ENCODE measurements at regions not wholly inside any gene's neighbourhood (a gene's known extent, or its start where the extent isn't known, plus 50 kb on each side); places are given as distances from the start of the nearest gene placed in this dataset.

DNA sequence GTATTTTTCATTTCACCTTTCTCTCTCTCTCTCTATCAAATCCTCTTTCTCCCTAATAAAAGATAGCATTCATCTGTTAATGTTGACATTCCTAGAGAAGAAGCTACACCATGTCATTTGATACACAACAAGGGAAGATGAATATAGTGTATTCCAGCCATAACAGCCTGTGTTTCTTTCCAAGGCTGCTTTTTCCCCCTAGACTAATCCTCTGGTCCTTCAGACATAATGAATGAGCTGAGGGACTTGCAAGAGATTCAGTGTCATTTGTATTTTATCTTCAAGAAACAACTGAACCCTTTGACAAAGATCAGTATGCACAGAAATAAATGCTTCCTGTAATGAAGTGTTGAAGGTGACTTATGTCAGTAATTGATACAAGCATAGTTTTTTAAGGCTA is 284.0 kb upstream of the NXPH2 start:
- no peaks in the 10 kb centered on the region for H3K27me3 Mint-ChIP-seq (ENCODE audit: unreplicated experiment)
- H3K9me3 Mint-ChIP-seq (ENCODE audit: unreplicated experiment), result no peaks in the 10 kb centered on the region
- no peak overlapping the region for H3K27ac Mint-ChIP-seq (ENCODE audit: unreplicated experiment)
- H3K4me1 Mint-ChIP-seq (ENCODE audit: low read depth, unreplicated experiment), result peaks cover 10% of the 10 kb centered on the region
- no peak for DNase-seq
- TF ChIP-seq, protein P1, sequence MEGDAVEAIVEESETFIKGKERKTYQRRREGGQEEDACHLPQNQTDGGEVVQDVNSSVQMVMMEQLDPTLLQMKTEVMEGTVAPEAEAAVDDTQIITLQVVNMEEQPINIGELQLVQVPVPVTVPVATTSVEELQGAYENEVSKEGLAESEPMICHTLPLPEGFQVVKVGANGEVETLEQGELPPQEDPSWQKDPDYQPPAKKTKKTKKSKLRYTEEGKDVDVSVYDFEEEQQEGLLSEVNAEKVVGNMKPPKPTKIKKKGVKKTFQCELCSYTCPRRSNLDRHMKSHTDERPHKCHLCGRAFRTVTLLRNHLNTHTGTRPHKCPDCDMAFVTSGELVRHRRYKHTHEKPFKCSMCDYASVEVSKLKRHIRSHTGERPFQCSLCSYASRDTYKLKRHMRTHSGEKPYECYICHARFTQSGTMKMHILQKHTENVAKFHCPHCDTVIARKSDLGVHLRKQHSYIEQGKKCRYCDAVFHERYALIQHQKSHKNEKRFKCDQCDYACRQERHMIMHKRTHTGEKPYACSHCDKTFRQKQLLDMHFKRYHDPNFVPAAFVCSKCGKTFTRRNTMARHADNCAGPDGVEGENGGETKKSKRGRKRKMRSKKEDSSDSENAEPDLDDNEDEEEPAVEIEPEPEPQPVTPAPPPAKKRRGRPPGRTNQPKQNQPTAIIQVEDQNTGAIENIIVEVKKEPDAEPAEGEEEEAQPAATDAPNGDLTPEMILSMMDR (IDR thresholded peaks at IDR 0.05; ENCODE audit: partially characterized antibody, unreplicated experiment), result no peak
- H3K36me3 Mint-ChIP-seq (ENCODE audit: unreplicated experiment), result no peaks in the 10 kb centered on the region
- H3K4me3 Mint-ChIP-seq (ENCODE audit: unreplicated experiment), result no peak overlapping the region

GRCh38 chr2:139059617-139060016 is 279.4 kb upstream of the NXPH2 start:
- TF ChIP-seq, protein P1 (IDR thresholded peaks at IDR 0.05; ENCODE audit: partially characterized antibody, unreplicated experiment), result no peak
- H3K36me3 Mint-ChIP-seq (ENCODE audit: unreplicated experiment), result no peaks in the 10 kb centered on the region
- H3K27me3 Mint-ChIP-seq (ENCODE audit: unreplicated experiment), result peaks cover 1% of the 10 kb centered on the region
- DNase-seq, result no peak
- H3K4me3 Mint-ChIP-seq (ENCODE audit: unreplicated experiment), result no peak overlapping the region
- H3K4me1 Mint-ChIP-seq (ENCODE audit: low read depth, unreplicated experiment), result peaks cover 25% of the 10 kb centered on the region
- H3K9me3 Mint-ChIP-seq (ENCODE audit: unreplicated experiment), result peaks cover 2% of the 10 kb centered on the region
- no peak overlapping the region for H3K27ac Mint-ChIP-seq (ENCODE audit: unreplicated experiment)

DNA sequence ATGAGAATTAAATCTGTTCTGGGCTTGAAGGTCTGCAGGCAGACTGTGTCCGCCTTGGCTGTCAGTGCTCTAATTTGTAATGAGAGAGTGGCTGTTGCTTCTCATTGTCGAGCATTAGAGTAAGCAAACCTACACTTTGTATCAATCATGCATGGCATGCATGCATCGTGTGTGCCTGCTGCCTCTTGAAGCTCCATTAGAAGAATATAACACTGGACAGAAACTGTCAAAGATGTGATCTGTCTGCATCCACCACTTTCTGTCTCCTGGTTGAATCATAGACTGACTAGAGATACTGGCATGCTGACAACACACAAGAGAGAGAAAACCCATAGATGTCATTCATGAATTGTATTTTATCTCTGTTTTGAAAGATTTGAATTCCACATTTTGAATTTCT is 275.0 kb upstream of the NXPH2 start:
- Mint-ChIP-seq H3K4me1 (ENCODE audit: low read depth, unreplicated experiment) (peaks cover 15% of the 10 kb centered on the region), H3K27me3 (ENCODE audit: unreplicated experiment) (peaks cover 1% of the 10 kb centered on the region), H3K9me3 (ENCODE audit: unreplicated experiment) (peaks cover 2% of the 10 kb centered on the region), H3K4me3 (ENCODE audit: unreplicated experiment) (no peak overlapping the region), H3K36me3 (ENCODE audit: unreplicated experiment) (no peaks in the 10 kb centered on the region), H3K27ac (ENCODE audit: unreplicated experiment) (no peak overlapping the region)
- TF ChIP-seq, protein P1 (IDR thresholded peaks at IDR 0.05; ENCODE audit: partially characterized antibody, unreplicated experiment), result no peak
- DNase-seq, result no peak

DNA sequence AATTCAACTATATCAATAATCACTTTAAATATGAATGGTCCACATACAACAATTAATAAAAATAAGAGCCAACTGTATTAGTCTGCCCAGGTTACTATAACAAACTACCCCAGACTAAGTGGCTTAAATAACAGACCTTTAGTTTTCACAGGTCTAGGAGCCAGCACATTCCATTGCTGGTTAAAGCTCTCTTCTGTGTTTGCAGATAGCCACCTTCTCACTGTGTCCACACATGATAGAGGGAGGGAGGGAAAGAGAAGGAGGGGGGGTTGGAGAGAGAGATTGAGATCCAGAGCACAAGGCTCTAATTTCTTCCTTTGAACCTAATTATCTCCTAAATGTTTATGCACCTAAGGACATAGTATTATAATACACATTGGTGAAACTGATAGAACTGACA is 267.8 kb upstream of the NXPH2 start:
- no peaks in the 10 kb centered on the region for H3K27me3 Mint-ChIP-seq (ENCODE audit: unreplicated experiment)
- H3K36me3 Mint-ChIP-seq (ENCODE audit: unreplicated experiment), result no peaks in the 10 kb centered on the region
- no peaks in the 10 kb centered on the region for H3K9me3 Mint-ChIP-seq (ENCODE audit: unreplicated experiment)
- TF ChIP-seq, protein P1 (IDR thresholded peaks at IDR 0.05; ENCODE audit: partially characterized antibody, unreplicated experiment), result no peak
- H3K4me3 Mint-ChIP-seq (ENCODE audit: unreplicated experiment), result no peak overlapping the region
- no peak overlapping the region for H3K27ac Mint-ChIP-seq (ENCODE audit: unreplicated experiment)
- H3K4me1 Mint-ChIP-seq (ENCODE audit: low read depth, unreplicated experiment), result no peaks in the 10 kb centered on the region
- no peak for DNase-seq

GRCh38 chr2:139045524-139045923 is 265.3 kb upstream of the NXPH2 start:
- H3K4me3 Mint-ChIP-seq (ENCODE audit: unreplicated experiment), result no peak overlapping the region
- H3K36me3 Mint-ChIP-seq (ENCODE audit: unreplicated experiment), result no peaks in the 10 kb centered on the region
- H3K9me3 Mint-ChIP-seq (ENCODE audit: unreplicated experiment), result no peaks in the 10 kb centered on the region
- no peaks in the 10 kb centered on the region for H3K4me1 Mint-ChIP-seq (ENCODE audit: low read depth, unreplicated experiment)
- no peak overlapping the region for H3K27ac Mint-ChIP-seq (ENCODE audit: unreplicated experiment)
- no peak for DNase-seq
- TF ChIP-seq, protein P1 (IDR thresholded peaks at IDR 0.05; ENCODE audit: partially characterized antibody, unreplicated experiment), result no peak
- no peaks in the 10 kb centered on the region for H3K27me3 Mint-ChIP-seq (ENCODE audit: unreplicated experiment)

All from glutamatergic neuron (in vitro differentiated cells).